ENCODE measurements at regions not wholly inside any gene's neighbourhood (a gene's known extent, or its start where the extent isn't known, plus 50 kb on each side); places are given as distances from the start of the nearest gene placed in this dataset.

DNA sequence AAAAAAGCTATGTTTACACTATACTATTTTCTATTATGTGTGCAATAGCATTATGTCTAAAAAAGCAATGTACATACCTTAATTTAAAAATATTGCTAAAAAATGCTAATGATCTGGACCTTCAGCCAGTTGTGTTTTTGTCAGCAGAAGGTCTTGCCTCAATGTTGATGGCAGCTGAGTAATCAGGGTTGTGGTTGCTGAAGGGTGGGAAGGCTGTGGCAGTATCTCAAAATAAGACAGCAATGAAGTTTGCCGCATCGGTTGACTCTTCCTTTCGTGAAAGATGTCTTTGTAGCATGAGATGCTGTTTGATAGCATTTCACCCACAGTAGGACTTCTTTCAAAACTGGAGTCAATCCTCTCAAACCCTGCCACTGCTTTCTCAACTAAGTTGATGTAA lies 134.7 kb upstream of the CDYL start:
- TF ChIP-seq ARNTL (CRISPR knock-in tag; IDR thresholded peaks at IDR 0.05; ENCODE audit: borderline replicate concordance, low read depth) (no peak), RARB (CRISPR knock-in tag; IDR thresholded peaks at IDR 0.05) (no peak), ZFP30 (CRISPR knock-in tag; IDR thresholded peaks at IDR 0.05) (no peak), CSDC2 (CRISPR knock-in tag; IDR thresholded peaks at IDR 0.05) (no peak), TCF4 (CRISPR knock-in tag; IDR thresholded peaks at IDR 0.05; ENCODE audit: borderline replicate concordance) (no peak), BACH2 (CRISPR knock-in tag; IDR thresholded peaks at IDR 0.05; ENCODE audit: borderline replicate concordance) (no peak), OSR1 (CRISPR knock-in tag; IDR thresholded peaks at IDR 0.05) (no peak), TOX (CRISPR knock-in tag; IDR thresholded peaks at IDR 0.05; ENCODE audit: borderline replicate concordance) (no peak), ESRRG (CRISPR knock-in tag; IDR thresholded peaks at IDR 0.05) (no peak), SNAI2 (CRISPR knock-in tag; IDR thresholded peaks at IDR 0.05) (no peak)
- TF ChIP-seq, protein P1, sequence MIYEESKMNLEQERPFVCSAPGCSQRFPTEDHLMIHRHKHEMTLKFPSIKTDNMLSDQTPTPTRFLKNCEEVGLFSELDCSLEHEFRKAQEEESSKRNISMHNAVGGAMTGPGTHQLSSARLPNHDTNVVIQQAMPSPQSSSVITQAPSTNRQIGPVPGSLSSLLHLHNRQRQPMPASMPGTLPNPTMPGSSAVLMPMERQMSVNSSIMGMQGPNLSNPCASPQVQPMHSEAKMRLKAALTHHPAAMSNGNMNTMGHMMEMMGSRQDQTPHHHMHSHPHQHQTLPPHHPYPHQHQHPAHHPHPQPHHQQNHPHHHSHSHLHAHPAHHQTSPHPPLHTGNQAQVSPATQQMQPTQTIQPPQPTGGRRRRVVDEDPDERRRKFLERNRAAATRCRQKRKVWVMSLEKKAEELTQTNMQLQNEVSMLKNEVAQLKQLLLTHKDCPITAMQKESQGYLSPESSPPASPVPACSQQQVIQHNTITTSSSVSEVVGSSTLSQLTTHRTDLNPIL (CRISPR knock-in tag; IDR thresholded peaks at IDR 0.05; ENCODE audit: low read depth): no peak
- TF ChIP-seq, protein P2, sequence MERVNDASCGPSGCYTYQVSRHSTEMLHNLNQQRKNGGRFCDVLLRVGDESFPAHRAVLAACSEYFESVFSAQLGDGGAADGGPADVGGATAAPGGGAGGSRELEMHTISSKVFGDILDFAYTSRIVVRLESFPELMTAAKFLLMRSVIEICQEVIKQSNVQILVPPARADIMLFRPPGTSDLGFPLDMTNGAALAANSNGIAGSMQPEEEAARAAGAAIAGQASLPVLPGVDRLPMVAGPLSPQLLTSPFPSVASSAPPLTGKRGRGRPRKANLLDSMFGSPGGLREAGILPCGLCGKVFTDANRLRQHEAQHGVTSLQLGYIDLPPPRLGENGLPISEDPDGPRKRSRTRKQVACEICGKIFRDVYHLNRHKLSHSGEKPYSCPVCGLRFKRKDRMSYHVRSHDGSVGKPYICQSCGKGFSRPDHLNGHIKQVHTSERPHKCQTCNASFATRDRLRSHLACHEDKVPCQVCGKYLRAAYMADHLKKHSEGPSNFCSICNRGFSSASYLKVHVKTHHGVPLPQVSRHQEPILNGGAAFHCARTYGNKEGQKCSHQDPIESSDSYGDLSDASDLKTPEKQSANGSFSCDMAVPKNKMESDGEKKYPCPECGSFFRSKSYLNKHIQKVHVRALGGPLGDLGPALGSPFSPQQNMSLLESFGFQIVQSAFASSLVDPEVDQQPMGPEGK (CRISPR knock-in tag; IDR thresholded peaks at IDR 0.05; ENCODE audit: borderline replicate concordance): no peak

All from SK-N-SH treated with all-trans-retinoic acid at 6 μM for 48 hours (cell line).